Breast epithelium (tissue), 4 donors: ENCODE measurements at regions not wholly inside any gene's neighbourhood (a gene's known extent, or its start where the extent isn't known, plus 50 kb on each side); places are given as distances from the start of the nearest gene placed in this dataset.

Experiments used
- DNase-seq, 2 donors: peaks; one replicate each; pipeline ENCODE4 v3.0.0-alpha.2; 2019; ENCODE audit warnings: low spot score in 2 of 2
- H3K27ac ChIP-seq, 2 donors: fragments of 200-600 bp; sonication (generic) in 1 of 2; one replicate each; pipeline ENCODE4 v1.5.1; 2016 to 2019; ENCODE audit warnings: mild to moderate bottlenecking in 1 of 2
- H3K27me3 ChIP-seq, 2 donors: fragments of 200-600 bp; sonication (generic) in 1 of 2; one replicate each; pipeline versions ENCODE4 v1.5.1 to v1.6.0; 2017 to 2019; ENCODE audit warnings: control low read depth in 1 of 2, mild to moderate bottlenecking in 1 of 2
- H3K36me3 ChIP-seq: fragments of 200-600 bp; one replicate; pipeline ENCODE4 v1.5.1; 2019
- H3K4me1 ChIP-seq, 2 donors: fragments of 200-600 bp; sonication (generic); one replicate each; pipeline ENCODE4 v1.5.1; 2016 to 2019; ENCODE audit warnings: control low read depth in 1 of 2
- H3K4me3 ChIP-seq, 3 donors: fragments of 200-600 bp; sonication (generic); 1 replicate in 2 of 3; 2 replicates in 1 of 3; pipeline ENCODE4 v1.5.1; 2016 to 2019; ENCODE audit warnings: mild to moderate bottlenecking in 3 of 3, moderate library complexity in 2 of 3
- H3K9me3 ChIP-seq, 2 donors: fragments of 200-600 bp; sonication (generic) in 1 of 2; one replicate each; pipeline ENCODE4 v1.5.1; 2016 to 2019; ENCODE audit warnings: control low read depth in 1 of 2
- POLR2A ChIP-seq: fragments of 450-650 bp; IDR thresholded peaks from one replicate; pipeline ENCODE4 v1.6.1; 2016; ENCODE audit warnings: antibody characterized with exemption, mild to moderate bottlenecking, moderate library complexity
- POLR2AphosphoS5 ChIP-seq, 3 donors: sonication (generic); formaldehyde crosslinking; IDR thresholded peaks; one replicate each; pipeline ENCODE4 v1.6.1; 2017; ENCODE audit warnings: antibody characterized with exemption in 3 of 3
- intact Hi-C: fragments of 100-400 bp; cut with DNase I; formaldehyde crosslinking; loops from one replicate; pipeline ENCODE4 v1.15.1; 2023; ENCODE audit warnings: low total_unique reads
- TF ChIP-seq, protein P1 (sequence below), 3 donors: fragments of 450-650 bp; IDR thresholded peaks; one replicate each; pipeline ENCODE4 v1.5.1; 2016 to 2017; ENCODE audit warnings: antibody characterized with exemption in 3 of 3, mild to moderate bottlenecking in 3 of 3, moderate library complexity in 3 of 3

DNA sequence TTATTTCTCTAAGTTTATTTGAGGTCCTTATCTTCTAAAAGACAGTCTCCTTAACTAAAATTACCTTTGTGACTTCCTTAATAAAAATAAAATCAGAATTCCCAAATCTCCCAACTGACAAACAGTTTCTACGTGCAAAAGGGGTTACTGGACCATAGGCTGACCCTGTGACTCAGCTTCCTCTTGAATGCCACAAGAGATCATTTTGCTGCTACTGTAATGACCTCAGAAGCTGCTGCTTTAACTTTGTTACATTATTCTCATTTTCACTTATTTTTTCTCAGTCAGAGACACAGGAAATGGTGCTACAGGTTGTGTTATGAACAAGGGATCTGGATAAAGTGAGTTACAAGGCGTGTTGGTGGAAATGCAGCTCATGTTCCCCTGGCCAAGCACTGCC is 132.2 kb upstream of the TMTC2 start:
- DNase-seq = no peak

DNA sequence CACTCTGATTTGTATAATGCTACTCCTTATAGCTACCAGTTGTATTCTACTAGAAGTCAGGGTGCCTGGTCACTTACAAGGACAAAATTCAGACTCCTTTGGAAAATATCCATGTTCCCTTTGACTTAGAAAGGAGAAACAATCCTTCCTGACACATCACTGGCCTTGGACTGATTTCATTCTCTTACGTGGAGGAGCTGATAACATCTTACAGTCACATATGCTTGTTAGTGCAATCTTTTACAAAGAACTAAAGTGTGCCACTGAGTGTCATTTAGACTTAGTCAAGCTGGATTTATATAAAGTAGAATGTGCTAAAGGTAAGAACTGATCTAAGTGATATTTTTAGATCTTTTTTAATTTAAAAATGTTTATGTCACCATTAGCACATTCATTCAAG is 131.0 kb upstream of the TMTC2 start:
- H3K4me1 ChIP-seq = no peaks in the 10 kb centered on the region
- H3K9me3 ChIP-seq = peaks cover 0 to 4% of the 10 kb centered on the region in 2 donors
- no peak overlapping the region for H3K27ac ChIP-seq
- intact Hi-C loops = no loop called here
- TF ChIP-seq, protein P1, sequence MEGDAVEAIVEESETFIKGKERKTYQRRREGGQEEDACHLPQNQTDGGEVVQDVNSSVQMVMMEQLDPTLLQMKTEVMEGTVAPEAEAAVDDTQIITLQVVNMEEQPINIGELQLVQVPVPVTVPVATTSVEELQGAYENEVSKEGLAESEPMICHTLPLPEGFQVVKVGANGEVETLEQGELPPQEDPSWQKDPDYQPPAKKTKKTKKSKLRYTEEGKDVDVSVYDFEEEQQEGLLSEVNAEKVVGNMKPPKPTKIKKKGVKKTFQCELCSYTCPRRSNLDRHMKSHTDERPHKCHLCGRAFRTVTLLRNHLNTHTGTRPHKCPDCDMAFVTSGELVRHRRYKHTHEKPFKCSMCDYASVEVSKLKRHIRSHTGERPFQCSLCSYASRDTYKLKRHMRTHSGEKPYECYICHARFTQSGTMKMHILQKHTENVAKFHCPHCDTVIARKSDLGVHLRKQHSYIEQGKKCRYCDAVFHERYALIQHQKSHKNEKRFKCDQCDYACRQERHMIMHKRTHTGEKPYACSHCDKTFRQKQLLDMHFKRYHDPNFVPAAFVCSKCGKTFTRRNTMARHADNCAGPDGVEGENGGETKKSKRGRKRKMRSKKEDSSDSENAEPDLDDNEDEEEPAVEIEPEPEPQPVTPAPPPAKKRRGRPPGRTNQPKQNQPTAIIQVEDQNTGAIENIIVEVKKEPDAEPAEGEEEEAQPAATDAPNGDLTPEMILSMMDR (IDR thresholded peaks at IDR 0.05) = no peak
- TF ChIP-seq POLR2A (no peak), POLR2AphosphoS5 (IDR thresholded peaks at IDR 0.05) (no peak)
- H3K27me3 ChIP-seq = no peaks in the 10 kb centered on the region
- no peak for DNase-seq
- no peak overlapping the region for H3K4me3 ChIP-seq
- no peaks in the 10 kb centered on the region for H3K36me3 ChIP-seq

More for the DNA sequence above, 132.2 kb upstream of the TMTC2 start:
- no peaks in the 10 kb centered on the region for H3K27me3 ChIP-seq
- no peak overlapping the region for H3K27ac ChIP-seq
- H3K4me1 ChIP-seq = no peaks in the 10 kb centered on the region
- no peaks in the 10 kb centered on the region for H3K36me3 ChIP-seq
- H3K9me3 ChIP-seq = peaks cover 0 to 8% of the 10 kb centered on the region in 2 donors
- no peak for TF ChIP-seq POLR2A
- TF ChIP-seq, protein P1 (IDR thresholded peaks at IDR 0.05) = no peak
- no peak for TF ChIP-seq POLR2AphosphoS5 (IDR thresholded peaks at IDR 0.05)
- intact Hi-C loops = no loop called here
- no peak overlapping the region for H3K4me3 ChIP-seq

DNA sequence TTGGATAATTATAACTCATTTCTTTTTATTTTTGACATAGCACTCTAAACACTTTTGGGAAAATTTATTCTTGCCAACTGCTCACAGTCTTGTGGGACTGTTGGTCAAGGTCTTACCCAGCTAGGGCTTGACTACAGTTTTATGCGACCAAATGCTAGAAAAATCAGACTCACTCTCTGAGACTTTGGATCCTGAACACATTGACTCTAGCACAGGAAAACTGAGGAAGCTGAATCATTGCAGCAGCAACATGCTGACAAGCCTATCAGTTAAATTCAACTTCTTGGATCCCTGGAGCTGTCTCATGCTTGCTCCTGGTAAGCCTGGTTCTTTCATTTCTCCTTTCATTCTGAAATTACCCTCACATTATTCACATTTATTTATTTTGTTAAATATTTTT is 120.7 kb upstream of the TMTC2 start:
- H3K27ac ChIP-seq = no peak overlapping the region
- intact Hi-C loops = no loop called here
- no peak overlapping the region for H3K4me3 ChIP-seq
- TF ChIP-seq POLR2AphosphoS5 (IDR thresholded peaks at IDR 0.05) (no peak), POLR2A (no peak)
- TF ChIP-seq, protein P1 (IDR thresholded peaks at IDR 0.05) = no peak
- no peak for DNase-seq
- no peaks in the 10 kb centered on the region for H3K27me3 ChIP-seq
- no peaks in the 10 kb centered on the region for H3K36me3 ChIP-seq
- no peaks in the 10 kb centered on the region for H3K4me1 ChIP-seq
- H3K9me3 ChIP-seq = no peaks in the 10 kb centered on the region

DNA sequence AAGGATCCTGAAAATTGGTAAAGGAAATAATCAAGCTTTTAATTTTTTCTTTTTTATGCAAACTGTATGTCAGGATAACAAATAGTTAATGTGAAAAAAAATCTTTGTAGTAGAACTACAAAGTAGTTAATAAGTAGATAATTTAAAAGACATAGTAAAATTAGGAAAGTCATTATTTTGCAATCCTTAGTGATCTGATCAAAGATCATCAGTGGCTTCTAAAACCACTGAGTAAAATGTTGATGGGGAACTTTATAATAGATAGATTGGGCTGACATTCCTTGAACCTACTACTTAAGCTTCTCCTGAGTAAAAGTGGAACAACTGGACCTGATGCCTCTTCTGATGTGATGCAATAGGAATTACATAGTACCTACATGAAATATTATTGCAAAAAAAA is 119.0 kb upstream of the TMTC2 start:
- Histone ChIP-seq H3K27me3 (no peaks in the 10 kb centered on the region), H3K36me3 (no peaks in the 10 kb centered on the region), H3K27ac (no peak overlapping the region), H3K4me3 (no peak overlapping the region), H3K4me1 (no peaks in the 10 kb centered on the region), H3K9me3 (no peaks in the 10 kb centered on the region)
- intact Hi-C loops = no loop called here
- no peak for DNase-seq
- TF ChIP-seq, protein P1 (IDR thresholded peaks at IDR 0.05) = no peak
- no peak for TF ChIP-seq POLR2AphosphoS5 (IDR thresholded peaks at IDR 0.05)

DNA sequence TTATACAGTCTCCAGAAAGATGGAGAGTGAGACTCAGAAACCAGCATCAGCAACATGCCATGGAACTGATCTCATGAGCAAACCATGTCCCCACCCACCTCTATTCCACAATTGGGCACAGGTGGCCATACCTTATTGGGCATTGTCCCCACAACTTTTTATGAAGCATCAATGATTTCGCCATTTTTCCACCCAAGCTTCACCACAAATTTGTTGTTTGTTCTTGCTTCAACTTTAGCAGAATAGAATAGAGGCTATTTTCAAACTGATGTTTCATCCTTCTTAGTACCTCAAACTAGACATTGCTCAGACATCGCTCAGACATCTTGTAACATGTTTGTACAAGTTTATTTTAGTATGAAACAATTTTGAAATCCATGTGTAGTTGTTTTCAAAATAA is 112.5 kb upstream of the TMTC2 start:
- no peak for TF ChIP-seq POLR2AphosphoS5 (IDR thresholded peaks at IDR 0.05)
- TF ChIP-seq, protein P1 (IDR thresholded peaks at IDR 0.05) = no peak
- no peak for TF ChIP-seq POLR2A
- H3K36me3 ChIP-seq = no peaks in the 10 kb centered on the region
- H3K9me3 ChIP-seq = no peaks in the 10 kb centered on the region
- no peak overlapping the region for H3K27ac ChIP-seq
- no peaks in the 10 kb centered on the region for H3K27me3 ChIP-seq
- no peak for DNase-seq
- intact Hi-C loops = no loop called here
- no peak overlapping the region for H3K4me3 ChIP-seq
- no peaks in the 10 kb centered on the region for H3K4me1 ChIP-seq
